Neural progenitor cell (in vitro differentiated cells): ENCODE measurements at regions not wholly inside any gene's neighbourhood (a gene's known extent, or its start where the extent isn't known, plus 50 kb on each side); places are given as distances from the start of the nearest gene placed in this dataset.

Experiments used
- DNase-seq: peaks from one replicate; pipeline ENCODE4 v3.0.0-alpha.2; 2016; ENCODE audit warnings: low spot score
- H2AFZ ChIP-seq: fragments of 200-600 bp; sonication (generic); replicated peaks from 2 replicates; pipeline ENCODE4 v1.6.1; 2016; ENCODE audit warnings: antibody characterized with exemption
- H3F3A ChIP-seq: fragments of 200-600 bp; sonication (generic); 2 replicates; pipeline ENCODE4 v1.6.1; 2016; ENCODE audit warnings: antibody characterized with exemption, low read depth
- H3K27ac ChIP-seq: fragments of 200-600 bp; sonication (generic); 2 replicates; pipeline ENCODE4 v1.5.1; 2016; ENCODE audit warnings: mild to moderate bottlenecking
- H3K27me3 ChIP-seq: fragments of 200-600 bp; sonication (generic); 2 replicates; pipeline ENCODE4 v1.6.1; 2016; ENCODE audit warnings: mild to moderate bottlenecking, moderate library complexity
- H3K36me3 ChIP-seq: fragments of 200-600 bp; sonication (generic); 2 replicates; pipeline ENCODE4 v1.5.1; 2016
- H3K4me1 ChIP-seq: fragments of 200-600 bp; sonication (generic); 2 replicates; pipeline ENCODE4 v1.6.1; 2016; ENCODE audit warnings: mixed run types
- H3K4me2 ChIP-seq: fragments of 200-600 bp; sonication (generic); 2 replicates; pipeline ENCODE4 v1.6.1; 2016
- H3K4me3 ChIP-seq: fragments of 200-600 bp; sonication (generic); 2 replicates; pipeline ENCODE4 v1.5.1; 2016
- H3K79me2 ChIP-seq: fragments of 200-600 bp; sonication (generic); 2 replicates; pipeline ENCODE4 v1.6.1; 2016; ENCODE audit warnings: low read depth
- H3K9ac ChIP-seq: fragments of 200-600 bp; sonication (generic); 2 replicates; pipeline ENCODE4 v1.6.1; 2016
- H3K9me3 ChIP-seq: fragments of 200-600 bp; sonication (generic); 2 replicates; pipeline ENCODE4 v1.5.1; 2016; ENCODE audit warnings: low read depth
- H4K20me1 ChIP-seq: fragments of 200-600 bp; sonication (generic); 2 replicates; pipeline ENCODE4 v1.6.1; 2016; ENCODE audit warnings: low read depth
- H3K27ac Mint-ChIP-seq: 3 replicates; pipeline ENCODE4 v1.8.0; 2021; ENCODE audit warnings: mixed read lengths
- H3K27me3 Mint-ChIP-seq: 2 replicates; pipeline ENCODE4 v1.8.0; 2022; ENCODE audit warnings: low read depth, mild to moderate bottlenecking, inconsistent platforms, moderate library complexity, mixed read lengths; ENCODE audit not compliant: insufficient read depth
- H3K36me3 Mint-ChIP-seq: 3 replicates; pipeline ENCODE4 v1.8.0; 2021; ENCODE audit warnings: mixed read lengths
- H3K4me1 Mint-ChIP-seq: 3 replicates; pipeline ENCODE4 v1.8.0; 2021; ENCODE audit warnings: mixed read lengths
- H3K4me3 Mint-ChIP-seq: 3 replicates; pipeline ENCODE4 v1.8.0; 2021; ENCODE audit warnings: mild to moderate bottlenecking, moderate library complexity, mixed read lengths
- H3K9me3 Mint-ChIP-seq: 3 replicates; pipeline ENCODE4 v1.8.0; 2020; ENCODE audit warnings: mixed read lengths
- CTCF ChIP-seq: fragments of 200-600 bp; sonication (generic); IDR thresholded peaks from 2 replicates; pipeline ENCODE4 v1.5.1; 2017; ENCODE audit warnings: antibody characterized with exemption, mild to moderate bottlenecking
- EZH2 ChIP-seq: fragments of 200-600 bp; sonication (generic); IDR thresholded peaks from 2 replicates; pipeline ENCODE4 v1.6.1; 2017; ENCODE audit warnings: antibody characterized with exemption, mild to moderate bottlenecking, moderate library complexity
- EZH2phosphoT487 ChIP-seq: fragments of 200-600 bp; sonication (generic); IDR thresholded peaks from 2 replicates; pipeline ENCODE4 v1.6.1; 2017; ENCODE audit warnings: antibody characterized with exemption

DNA sequence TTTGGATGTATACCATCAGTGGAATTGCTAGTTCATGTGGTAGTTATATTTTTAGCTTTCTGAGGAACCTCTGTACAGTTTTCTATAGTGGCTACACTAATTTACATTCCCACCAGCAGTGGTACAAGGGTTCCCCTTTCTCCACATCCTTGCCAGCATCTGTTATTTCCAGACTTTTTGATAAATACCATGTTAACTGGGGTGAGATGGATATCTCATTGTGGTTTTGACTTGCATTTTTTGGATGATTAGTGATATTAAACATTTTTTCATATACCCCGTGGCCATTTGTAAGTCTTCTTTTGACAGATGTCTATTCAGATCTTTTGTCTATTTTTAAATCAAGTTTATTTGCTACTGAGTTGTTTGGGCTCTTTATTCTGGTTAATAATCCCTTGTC is 455.6 kb upstream of the RARB start:
- no peak for DNase-seq
- no peaks in the 10 kb centered on the region for H3K4me1 ChIP-seq
- H3K79me2 ChIP-seq, result no peaks in the 10 kb centered on the region
- H3K4me1 Mint-ChIP-seq, result no peaks in the 10 kb centered on the region
- peaks cover 3% of the 10 kb centered on the region for H3K27me3 Mint-ChIP-seq
- TF ChIP-seq CTCF, result no peak
- no peak for TF ChIP-seq EZH2phosphoT487
- no peak for TF ChIP-seq EZH2
- H3F3A ChIP-seq, result no peaks in the 10 kb centered on the region
- H3K4me3 Mint-ChIP-seq, result no peak overlapping the region
- no peaks in the 10 kb centered on the region for H4K20me1 ChIP-seq
- peaks cover 16% of the 10 kb centered on the region for H3K9me3 Mint-ChIP-seq
- H3K36me3 ChIP-seq, result no peaks in the 10 kb centered on the region
- no peak overlapping the region for H3K27ac Mint-ChIP-seq
- no peak overlapping the region for H3K9ac ChIP-seq
- no peak overlapping the region for H3K4me2 ChIP-seq
- H3K9me3 ChIP-seq, result no peaks in the 10 kb centered on the region
- no peaks in the 10 kb centered on the region for H3K27me3 ChIP-seq
- no peaks in the 10 kb centered on the region for H3K36me3 Mint-ChIP-seq
- no peak overlapping the region for H3K27ac ChIP-seq
- H3K4me3 ChIP-seq, result no peak overlapping the region
- no peak overlapping the region for H2AFZ ChIP-seq

DNA sequence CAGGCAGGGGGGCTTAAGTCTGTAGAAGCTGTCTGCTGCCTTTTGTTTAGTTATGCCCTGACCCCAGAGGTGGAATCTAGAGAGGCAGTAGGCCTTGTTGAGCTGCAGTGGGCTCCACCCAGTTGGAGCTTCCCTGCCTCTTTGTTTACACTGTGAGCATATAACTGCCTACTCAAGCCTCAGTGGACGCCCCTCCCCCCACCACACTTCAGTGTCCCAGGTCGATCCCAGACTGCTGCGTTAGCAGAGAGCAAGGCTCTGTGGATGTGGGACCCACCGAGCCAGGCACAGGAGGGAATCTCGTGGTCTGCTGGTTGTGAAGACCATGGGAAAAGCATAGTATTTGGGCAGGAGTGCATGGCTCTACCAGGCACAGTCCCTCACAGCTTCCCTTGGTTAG is 446.8 kb upstream of the RARB start:
- H3K9me3 ChIP-seq, result no peaks in the 10 kb centered on the region
- H3K27me3 ChIP-seq, result no peaks in the 10 kb centered on the region
- no peak overlapping the region for H3K9ac ChIP-seq
- Mint-ChIP-seq H3K4me3 (no peak overlapping the region), H3K4me1 (no peaks in the 10 kb centered on the region), H3K27ac (no peak overlapping the region), H3K9me3 (peaks cover 19% of the 10 kb centered on the region), H3K36me3 (no peaks in the 10 kb centered on the region), H3K27me3 (no peaks in the 10 kb centered on the region)
- H2AFZ ChIP-seq, result no peak overlapping the region
- H3F3A ChIP-seq, result no peaks in the 10 kb centered on the region
- H3K36me3 ChIP-seq, result no peaks in the 10 kb centered on the region
- peaks cover 1% of the 10 kb centered on the region for H3K4me1 ChIP-seq
- no peaks in the 10 kb centered on the region for H4K20me1 ChIP-seq
- no peaks in the 10 kb centered on the region for H3K79me2 ChIP-seq
- no peak overlapping the region for H3K27ac ChIP-seq
- TF ChIP-seq EZH2, result no peak
- TF ChIP-seq EZH2phosphoT487, result no peak
- no peak for TF ChIP-seq CTCF
- no peak for DNase-seq
- H3K4me3 ChIP-seq, result no peak overlapping the region
- H3K4me2 ChIP-seq, result no peak overlapping the region

GRCh38 chr3:24981924-24982323 is 446.1 kb upstream of the RARB start:
- no peaks in the 10 kb centered on the region for H3K79me2 ChIP-seq
- no peaks in the 10 kb centered on the region for H3K36me3 ChIP-seq
- TF ChIP-seq EZH2phosphoT487, result no peak
- no peak for TF ChIP-seq EZH2
- TF ChIP-seq CTCF, result no peak
- peaks cover 7% of the 10 kb centered on the region for H3K4me1 ChIP-seq
- H3F3A ChIP-seq, result no peaks in the 10 kb centered on the region
- no peak overlapping the region for H3K9ac ChIP-seq
- no peaks in the 10 kb centered on the region for H3K27me3 ChIP-seq
- H3K4me3 ChIP-seq, result no peak overlapping the region
- Mint-ChIP-seq H3K9me3 (peaks cover 16% of the 10 kb centered on the region), H3K4me3 (no peak overlapping the region), H3K27ac (no peak overlapping the region), H3K36me3 (no peaks in the 10 kb centered on the region), H3K27me3 (no peaks in the 10 kb centered on the region), H3K4me1 (peaks cover 6% of the 10 kb centered on the region)
- no peak for DNase-seq
- H3K27ac ChIP-seq, result no peak overlapping the region
- H3K4me2 ChIP-seq, result no peak overlapping the region
- no peaks in the 10 kb centered on the region for H4K20me1 ChIP-seq
- H2AFZ ChIP-seq, result no peak overlapping the region
- no peaks in the 10 kb centered on the region for H3K9me3 ChIP-seq

DNA sequence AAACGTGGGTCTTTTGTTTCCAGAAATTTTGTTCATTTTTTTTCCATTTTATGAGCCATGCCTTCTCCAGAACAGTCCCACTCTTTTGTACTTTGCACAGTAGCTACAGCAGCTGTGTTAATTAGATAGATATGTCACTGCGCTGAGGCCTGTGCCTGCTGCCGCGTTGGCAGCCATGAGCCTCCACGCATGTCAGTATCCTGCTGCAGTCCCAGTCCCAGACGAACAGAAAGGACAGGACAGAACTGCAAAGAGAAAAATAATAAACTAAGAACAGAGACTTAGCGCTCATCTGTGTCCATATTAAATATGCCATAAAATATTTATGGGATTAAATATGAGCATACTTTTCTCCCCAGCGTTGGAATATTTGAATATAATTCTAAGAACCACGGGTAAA is 442.4 kb upstream of the RARB start:
- Histone ChIP-seq H3K4me3 (no peak overlapping the region), H3K27me3 (no peaks in the 10 kb centered on the region), H4K20me1 (no peaks in the 10 kb centered on the region), H3K4me2 (no peak overlapping the region), H3K79me2 (no peaks in the 10 kb centered on the region), H3K27ac (no peak overlapping the region), H2AFZ (peak overlapping the region; percentile 39), H3K36me3 (no peaks in the 10 kb centered on the region), H3F3A (no peaks in the 10 kb centered on the region), H3K4me1 (peaks cover 10% of the 10 kb centered on the region), H3K9me3 (no peaks in the 10 kb centered on the region), H3K9ac (no peak overlapping the region)
- Mint-ChIP-seq H3K4me3 (no peak overlapping the region), H3K36me3 (no peaks in the 10 kb centered on the region), H3K27me3 (no peaks in the 10 kb centered on the region), H3K4me1 (peaks cover 9% of the 10 kb centered on the region), H3K9me3 (peaks cover 2% of the 10 kb centered on the region), H3K27ac (no peak overlapping the region)
- no peak for DNase-seq
- TF ChIP-seq EZH2 (no peak), EZH2phosphoT487 (no peak), CTCF (no peak)
